Left hindlimb (tissue), 1 donor: ENCODE measurements at regions not wholly inside any gene's neighbourhood (a gene's known extent, or its start where the extent isn't known, plus 50 kb on each side); places are given as distances from the start of the nearest gene placed in this dataset.

Experiments used
- DNase-seq: peaks from one replicate; pipeline ENCODE4 v3.0.0-alpha.2; 2018

GRCh38 chr5:20105915-20106314 lies 117.9 kb upstream of the CDH18 start:
- no peak for DNase-seq

GRCh38 chr5:20102293-20102692 lies 114.3 kb upstream of the CDH18 start:
- no peak for DNase-seq

GRCh38 chr5:20098694-20099093 lies 110.7 kb upstream of the CDH18 start:
- no peak for DNase-seq

GRCh38 chr5:20088361-20088760 lies 100.4 kb upstream of the CDH18 start:
- no peak for DNase-seq

- DNase-seq = no peak
Measured at GRCh38 chr5:20087299-20087698, 99.3 kb upstream of the CDH18 start.

GRCh38 chr5:20077186-20077585 lies 89.2 kb upstream of the CDH18 start:
- no peak for DNase-seq

- DNase-seq = no peak
Measured at GRCh38 chr5:20056933-20057332, 68.9 kb upstream of the CDH18 start.

- no peak for DNase-seq
Measured at GRCh38 chr5:20055301-20055700, 67.3 kb upstream of the CDH18 start.

- no peak for DNase-seq
Measured at GRCh38 chr5:20050262-20050661, 62.3 kb upstream of the CDH18 start.

- DNase-seq = no peak
Measured at GRCh38 chr5:20044460-20044859, 56.5 kb upstream of the CDH18 start.

- no peak for DNase-seq
Measured at GRCh38 chr5:20041326-20042274, 53.6 kb upstream of the CDH18 start.

GRCh38 chr5:20040901-20041300 lies 52.9 kb upstream of the CDH18 start:
- no peak for DNase-seq
